ENCODE measurements at regions not wholly inside any gene's neighbourhood (a gene's known extent, or its start where the extent isn't known, plus 50 kb on each side); places are given as distances from the start of the nearest gene placed in this dataset.

DNA sequence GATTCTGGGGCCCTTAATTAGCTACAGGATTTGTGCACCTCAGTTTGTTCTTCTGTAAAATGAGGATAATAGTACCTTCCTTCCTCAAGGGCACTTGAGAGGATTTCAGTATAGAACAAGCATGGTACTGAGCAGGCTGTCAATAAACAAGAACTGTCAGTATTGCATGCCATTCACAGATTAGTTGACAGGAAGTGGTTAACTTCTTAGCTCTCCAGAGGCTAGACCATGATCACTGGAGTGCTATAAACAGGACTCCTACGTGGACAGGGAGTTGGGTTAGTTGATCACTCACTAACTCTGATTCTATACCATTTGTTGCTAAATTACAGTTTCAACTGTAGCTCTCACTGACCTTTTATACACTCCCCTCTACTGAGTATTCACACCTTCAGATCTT, 126.2 kb upstream of the DAB1 start:
- TF ChIP-seq, protein P1, sequence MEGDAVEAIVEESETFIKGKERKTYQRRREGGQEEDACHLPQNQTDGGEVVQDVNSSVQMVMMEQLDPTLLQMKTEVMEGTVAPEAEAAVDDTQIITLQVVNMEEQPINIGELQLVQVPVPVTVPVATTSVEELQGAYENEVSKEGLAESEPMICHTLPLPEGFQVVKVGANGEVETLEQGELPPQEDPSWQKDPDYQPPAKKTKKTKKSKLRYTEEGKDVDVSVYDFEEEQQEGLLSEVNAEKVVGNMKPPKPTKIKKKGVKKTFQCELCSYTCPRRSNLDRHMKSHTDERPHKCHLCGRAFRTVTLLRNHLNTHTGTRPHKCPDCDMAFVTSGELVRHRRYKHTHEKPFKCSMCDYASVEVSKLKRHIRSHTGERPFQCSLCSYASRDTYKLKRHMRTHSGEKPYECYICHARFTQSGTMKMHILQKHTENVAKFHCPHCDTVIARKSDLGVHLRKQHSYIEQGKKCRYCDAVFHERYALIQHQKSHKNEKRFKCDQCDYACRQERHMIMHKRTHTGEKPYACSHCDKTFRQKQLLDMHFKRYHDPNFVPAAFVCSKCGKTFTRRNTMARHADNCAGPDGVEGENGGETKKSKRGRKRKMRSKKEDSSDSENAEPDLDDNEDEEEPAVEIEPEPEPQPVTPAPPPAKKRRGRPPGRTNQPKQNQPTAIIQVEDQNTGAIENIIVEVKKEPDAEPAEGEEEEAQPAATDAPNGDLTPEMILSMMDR (IDR thresholded peaks at IDR 0.05) = no peak
- no peak for TF ChIP-seq EZH2 (IDR thresholded peaks at IDR 0.05; ENCODE audit: borderline replicate concordance, insufficient read depth, low read depth, low read length, poor library complexity, severe bottlenecking)
